Skeletal muscle cell (primary cell): ENCODE measurements at regions not wholly inside any gene's neighbourhood (a gene's known extent, or its start where the extent isn't known, plus 50 kb on each side); places are given as distances from the start of the nearest gene placed in this dataset.
"Not testable (repeated sequence)": the region's sequence is repeated elsewhere in the genome, so short reads cannot be mapped to it uniquely, and the experiment has no call there.

ENCODE experiments used
- DNase-seq: peaks from one replicate; pipeline ENCODE4 v3.0.0-alpha.2; 2010; ENCODE audit warnings: low read depth
- H3K4me3 ChIP-seq: 2 replicates; pipeline ENCODE4 v1.5.1; 2011; ENCODE audit warnings: low read depth, mild to moderate bottlenecking, control low read depth, low read length, moderate library complexity

GRCh38 chr2:240377366-240377765 lies 58.1 kb upstream of the GPC1 start:
- no peak for DNase-seq
- no peak overlapping the region for H3K4me3 ChIP-seq

- DNase-seq = no peak
Measured at GRCh38 chr2:240379089-240379636, 56.3 kb upstream of the GPC1 start.

GRCh38 chr2:240383099-240383758 lies 52.2 kb upstream of the GPC1 start:
- no peak for DNase-seq
- no peak overlapping the region for H3K4me3 ChIP-seq

More at GRCh38 chr2:240379089-240379636, 56.3 kb upstream of the GPC1 start:
- no peak overlapping the region for H3K4me3 ChIP-seq

GRCh38 chr2:240383871-240384700 lies 51.4 kb upstream of the GPC1 start:
- H3K4me3 ChIP-seq = no peak overlapping the region
- no peak for DNase-seq

- H3K4me3 ChIP-seq = no peak overlapping the region
- peak; percentile 21 for DNase-seq
Measured at GRCh38 chr2:240384711-240385450, 50.6 kb upstream of the GPC1 start.

- DNase-seq = not testable (repeated sequence)
Measured at GRCh38 chr2:240385451-240386161, 49.9 kb upstream of the GPC1 start.

More at GRCh38 chr2:240385451-240386161, 49.9 kb upstream of the GPC1 start:
- not testable (repeated sequence) for H3K4me3 ChIP-seq
